Gastroesophageal sphincter (tissue), 3 donors: ENCODE measurements at regions not wholly inside any gene's neighbourhood (a gene's known extent, or its start where the extent isn't known, plus 50 kb on each side); places are given as distances from the start of the nearest gene placed in this dataset.

Source experiments
- EP300 ChIP-seq: sonication (generic); formaldehyde crosslinking; IDR thresholded peaks from one replicate; pipeline ENCODE4 v1.6.1; 2017; ENCODE audit warnings: antibody characterized with exemption, mild to moderate bottlenecking
- POLR2AphosphoS5 ChIP-seq: sonication (generic); formaldehyde crosslinking; IDR thresholded peaks from one replicate; pipeline ENCODE4 v1.6.1; 2017; ENCODE audit warnings: antibody characterized with exemption
- TF ChIP-seq, protein P1 (sequence below), 4 experiments: fragments of 200-600 bp in 2 of 4; fragments of 450-650 bp in 2 of 4; sonication (generic) in 1 of 4; IDR thresholded peaks; one replicate each; pipeline ENCODE4 v1.5.1; 2017 to 2019; ENCODE audit warnings: antibody characterized with exemption in 4 of 4, mild to moderate bottlenecking in 2 of 4, moderate library complexity in 2 of 4

DNA sequence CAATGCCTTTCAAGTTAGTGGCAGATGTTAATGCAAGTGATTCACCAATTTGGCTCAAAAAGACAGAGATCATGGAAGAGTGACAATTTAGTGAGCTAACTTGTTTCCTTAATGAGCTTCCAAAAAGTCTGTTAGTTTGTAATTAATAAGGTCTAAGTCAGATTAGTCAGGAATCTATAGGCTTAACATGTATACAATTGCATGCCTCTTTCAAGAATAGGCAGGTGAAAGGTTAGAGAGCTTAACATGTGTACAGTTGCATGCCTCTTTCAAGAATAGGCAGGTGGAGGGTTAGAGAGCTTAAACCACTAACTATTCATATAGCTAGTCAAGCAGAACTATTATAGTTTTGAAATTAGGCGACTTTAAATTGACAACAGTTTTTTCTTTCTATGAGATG lies 663.8 kb downstream of the C12orf50 start:
- TF ChIP-seq, protein P1, sequence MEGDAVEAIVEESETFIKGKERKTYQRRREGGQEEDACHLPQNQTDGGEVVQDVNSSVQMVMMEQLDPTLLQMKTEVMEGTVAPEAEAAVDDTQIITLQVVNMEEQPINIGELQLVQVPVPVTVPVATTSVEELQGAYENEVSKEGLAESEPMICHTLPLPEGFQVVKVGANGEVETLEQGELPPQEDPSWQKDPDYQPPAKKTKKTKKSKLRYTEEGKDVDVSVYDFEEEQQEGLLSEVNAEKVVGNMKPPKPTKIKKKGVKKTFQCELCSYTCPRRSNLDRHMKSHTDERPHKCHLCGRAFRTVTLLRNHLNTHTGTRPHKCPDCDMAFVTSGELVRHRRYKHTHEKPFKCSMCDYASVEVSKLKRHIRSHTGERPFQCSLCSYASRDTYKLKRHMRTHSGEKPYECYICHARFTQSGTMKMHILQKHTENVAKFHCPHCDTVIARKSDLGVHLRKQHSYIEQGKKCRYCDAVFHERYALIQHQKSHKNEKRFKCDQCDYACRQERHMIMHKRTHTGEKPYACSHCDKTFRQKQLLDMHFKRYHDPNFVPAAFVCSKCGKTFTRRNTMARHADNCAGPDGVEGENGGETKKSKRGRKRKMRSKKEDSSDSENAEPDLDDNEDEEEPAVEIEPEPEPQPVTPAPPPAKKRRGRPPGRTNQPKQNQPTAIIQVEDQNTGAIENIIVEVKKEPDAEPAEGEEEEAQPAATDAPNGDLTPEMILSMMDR (IDR thresholded peaks at IDR 0.05), result no peak
- TF ChIP-seq EP300 (no peak), POLR2AphosphoS5 (no peak)
